K562 (cell line): ENCODE measurements at regions not wholly inside any gene's neighbourhood (a gene's known extent, or its start where the extent isn't known, plus 50 kb on each side); places are given as distances from the start of the nearest gene placed in this dataset.

ENCODE experiments used
- BCOR ChIP-seq: fragments of 450-650 bp; IDR thresholded peaks from 2 replicates; pipeline ENCODE4 v1.6.1; 2016
- BRD4 ChIP-seq: fragments of 200-600 bp; sonication (generic); IDR thresholded peaks from 2 replicates; pipeline ENCODE4 v1.6.1; 2017; ENCODE audit warnings: inconsistent platforms
- GABPA ChIP-seq: fragments of 200-800 bp; sonication (Bioruptor generic); conservative IDR thresholded peaks from 2 replicates; pipeline ENCODE4 v1.6.1; 2016; ENCODE audit warnings: low read depth, missing genetic modification characterization, missing compliant biosample characterization
- KAT2B ChIP-seq: IDR thresholded peaks from one replicate; pipeline ENCODE4 v1.6.1; 2012; ENCODE audit warnings: low read depth, mild to moderate bottlenecking, control low read depth, inconsistent platforms, low read length, moderate library complexity
- MCM5 ChIP-seq: fragments of 450-650 bp; IDR thresholded peaks from 2 replicates; pipeline ENCODE4 v1.6.1; 2016; ENCODE audit warnings: low read depth
- MEIS2 ChIP-seq: fragments of 450-650 bp; IDR thresholded peaks from 2 replicates; pipeline ENCODE4 v1.6.1; 2014; ENCODE audit warnings: mild to moderate bottlenecking; ENCODE audit not compliant: partially characterized antibody
- NRF1 ChIP-seq, 2 experiments: fragments of 450-650 bp; IDR thresholded peaks in 1 of 2; conservative IDR thresholded peaks in 1 of 2; 2 replicates each; pipeline ENCODE4 v1.6.1; 2014; ENCODE audit warnings: mild to moderate bottlenecking in 2 of 2
- RAD21 ChIP-seq, 2 experiments: fragments of 250-450 bp in 1 of 2; fragments of 450-650 bp in 1 of 2; sonication (Bioruptor Pico) in 1 of 2; formaldehyde crosslinking in 1 of 2; IDR thresholded peaks in 1 of 2; conservative IDR thresholded peaks in 1 of 2; 2 replicates each; pipeline versions ENCODE4 v1.4.0 to v1.8.0; 2020 to 2022; ENCODE audit warnings: mild to moderate bottlenecking in 2 of 2, moderate library complexity in 1 of 2
- RBM22 ChIP-seq: fragments of 200-400 bp; formaldehyde crosslinking; IDR thresholded peaks from 2 replicates; pipeline ENCODE4 v1.6.1; 2018; ENCODE audit warnings: low read length, low read depth; ENCODE audit not compliant: poor library complexity, severe bottlenecking
- TAL1 ChIP-seq: fragments of 450-650 bp; IDR thresholded peaks from 2 replicates; pipeline ENCODE4 v1.6.1; 2016; ENCODE audit warnings: mild to moderate bottlenecking
- USF2 ChIP-seq: sonication (generic); formaldehyde crosslinking; IDR thresholded peaks from 2 replicates; pipeline ENCODE4 v1.5.0; 2020; ENCODE audit warnings: missing genetic modification reagents
- ZNF175 ChIP-seq: fragments of 200-800 bp; sonication (Bioruptor generic); IDR thresholded peaks from 2 replicates; pipeline ENCODE4 v1.6.1; 2016; ENCODE audit warnings: low read depth, mild to moderate bottlenecking, missing genetic modification characterization, missing compliant biosample characterization
- ZNF644 ChIP-seq: fragments of 200-800 bp; sonication (Bioruptor generic); IDR thresholded peaks from 2 replicates; pipeline ENCODE4 v1.6.1; 2016; ENCODE audit warnings: low read depth, missing genetic modification characterization, missing compliant biosample characterization
- TF ChIP-seq, protein P1 (sequence below): fragments of 200-400 bp; formaldehyde crosslinking; IDR thresholded peaks from 2 replicates; pipeline ENCODE4 v1.6.1; 2017; ENCODE audit warnings: mild to moderate bottlenecking, low read depth, low read length, moderate library complexity
- TF ChIP-seq, protein P2 (sequence below): sonication (generic); formaldehyde crosslinking; IDR thresholded peaks from 2 replicates; pipeline ENCODE4 v1.8.1; 2023; ENCODE audit warnings: mild to moderate bottlenecking, missing genetic modification reagents, moderate library complexity
- TF ChIP-seq, protein P3 (sequence below): fragments of 450-650 bp; IDR thresholded peaks from 2 replicates; pipeline ENCODE4 v1.6.1; 2016; ENCODE audit warnings: mild to moderate bottlenecking
- TF ChIP-seq, protein P4 (sequence below): sonication (generic); formaldehyde crosslinking; IDR thresholded peaks from 2 replicates; pipeline ENCODE4 v1.9.0; 2022; ENCODE audit warnings: mild to moderate bottlenecking, missing genetic modification reagents
- TF ChIP-seq, protein P5 (sequence below): fragments of 450-650 bp; formaldehyde crosslinking; conservative IDR thresholded peaks from 2 replicates; pipeline ENCODE4 v1.4.0; 2022; ENCODE audit warnings: mild to moderate bottlenecking, missing genetic modification characterization
- TF ChIP-seq, protein P6 (sequence below): IDR thresholded peaks from 3 replicates; pipeline ENCODE4 v1.6.1; 2011; ENCODE audit warnings: borderline replicate concordance, mild to moderate bottlenecking; ENCODE audit not compliant: insufficient read length, insufficient read depth

DNA sequence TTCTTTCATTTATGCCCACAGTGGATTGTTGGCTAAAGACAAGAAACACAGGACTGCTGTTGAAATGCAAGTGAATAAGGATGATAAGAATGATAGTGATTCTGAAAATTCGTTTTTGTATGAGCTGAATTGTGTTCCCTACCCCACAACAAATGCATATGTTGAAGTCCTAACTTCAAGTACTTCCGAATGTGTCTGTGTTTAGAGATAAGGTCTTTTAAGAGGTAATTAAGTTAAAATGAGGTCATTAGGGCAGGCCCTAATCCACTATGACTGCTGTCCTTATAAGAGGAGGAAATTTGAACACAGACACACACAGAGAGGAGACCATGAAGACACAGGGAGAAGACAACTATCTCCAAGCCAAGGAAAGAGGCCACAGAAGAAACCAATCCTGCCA is 126.6 kb upstream of the ACSL4 start (continued):
- TF ChIP-seq, protein P1, sequence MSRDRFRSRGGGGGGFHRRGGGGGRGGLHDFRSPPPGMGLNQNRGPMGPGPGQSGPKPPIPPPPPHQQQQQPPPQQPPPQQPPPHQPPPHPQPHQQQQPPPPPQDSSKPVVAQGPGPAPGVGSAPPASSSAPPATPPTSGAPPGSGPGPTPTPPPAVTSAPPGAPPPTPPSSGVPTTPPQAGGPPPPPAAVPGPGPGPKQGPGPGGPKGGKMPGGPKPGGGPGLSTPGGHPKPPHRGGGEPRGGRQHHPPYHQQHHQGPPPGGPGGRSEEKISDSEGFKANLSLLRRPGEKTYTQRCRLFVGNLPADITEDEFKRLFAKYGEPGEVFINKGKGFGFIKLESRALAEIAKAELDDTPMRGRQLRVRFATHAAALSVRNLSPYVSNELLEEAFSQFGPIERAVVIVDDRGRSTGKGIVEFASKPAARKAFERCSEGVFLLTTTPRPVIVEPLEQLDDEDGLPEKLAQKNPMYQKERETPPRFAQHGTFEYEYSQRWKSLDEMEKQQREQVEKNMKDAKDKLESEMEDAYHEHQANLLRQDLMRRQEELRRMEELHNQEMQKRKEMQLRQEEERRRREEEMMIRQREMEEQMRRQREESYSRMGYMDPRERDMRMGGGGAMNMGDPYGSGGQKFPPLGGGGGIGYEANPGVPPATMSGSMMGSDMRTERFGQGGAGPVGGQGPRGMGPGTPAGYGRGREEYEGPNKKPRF = no peak
- no peak for TF ChIP-seq MCM5
- no peak for TF ChIP-seq BRD4
- TF ChIP-seq, protein P2, sequence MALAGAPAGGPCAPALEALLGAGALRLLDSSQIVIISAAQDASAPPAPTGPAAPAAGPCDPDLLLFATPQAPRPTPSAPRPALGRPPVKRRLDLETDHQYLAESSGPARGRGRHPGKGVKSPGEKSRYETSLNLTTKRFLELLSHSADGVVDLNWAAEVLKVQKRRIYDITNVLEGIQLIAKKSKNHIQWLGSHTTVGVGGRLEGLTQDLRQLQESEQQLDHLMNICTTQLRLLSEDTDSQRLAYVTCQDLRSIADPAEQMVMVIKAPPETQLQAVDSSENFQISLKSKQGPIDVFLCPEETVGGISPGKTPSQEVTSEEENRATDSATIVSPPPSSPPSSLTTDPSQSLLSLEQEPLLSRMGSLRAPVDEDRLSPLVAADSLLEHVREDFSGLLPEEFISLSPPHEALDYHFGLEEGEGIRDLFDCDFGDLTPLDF = no peak
- TF ChIP-seq ZNF175 = no peak
- no peak for TF ChIP-seq RBM22
- no peak for TF ChIP-seq GABPA (tag)
- no peak for TF ChIP-seq RAD21 (CRISPR knock-in tag; conservative IDR thresholded peaks at IDR 0.05 in 1 of 2, IDR thresholded peaks at IDR 0.05 in 1 of 2)
- peak; percentile 64 for TF ChIP-seq TAL1
- TF ChIP-seq, protein P3, sequence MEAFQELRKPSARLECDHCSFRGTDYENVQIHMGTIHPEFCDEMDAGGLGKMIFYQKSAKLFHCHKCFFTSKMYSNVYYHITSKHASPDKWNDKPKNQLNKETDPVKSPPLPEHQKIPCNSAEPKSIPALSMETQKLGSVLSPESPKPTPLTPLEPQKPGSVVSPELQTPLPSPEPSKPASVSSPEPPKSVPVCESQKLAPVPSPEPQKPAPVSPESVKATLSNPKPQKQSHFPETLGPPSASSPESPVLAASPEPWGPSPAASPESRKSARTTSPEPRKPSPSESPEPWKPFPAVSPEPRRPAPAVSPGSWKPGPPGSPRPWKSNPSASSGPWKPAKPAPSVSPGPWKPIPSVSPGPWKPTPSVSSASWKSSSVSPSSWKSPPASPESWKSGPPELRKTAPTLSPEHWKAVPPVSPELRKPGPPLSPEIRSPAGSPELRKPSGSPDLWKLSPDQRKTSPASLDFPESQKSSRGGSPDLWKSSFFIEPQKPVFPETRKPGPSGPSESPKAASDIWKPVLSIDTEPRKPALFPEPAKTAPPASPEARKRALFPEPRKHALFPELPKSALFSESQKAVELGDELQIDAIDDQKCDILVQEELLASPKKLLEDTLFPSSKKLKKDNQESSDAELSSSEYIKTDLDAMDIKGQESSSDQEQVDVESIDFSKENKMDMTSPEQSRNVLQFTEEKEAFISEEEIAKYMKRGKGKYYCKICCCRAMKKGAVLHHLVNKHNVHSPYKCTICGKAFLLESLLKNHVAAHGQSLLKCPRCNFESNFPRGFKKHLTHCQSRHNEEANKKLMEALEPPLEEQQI = no peak
- TF ChIP-seq, protein P4, sequence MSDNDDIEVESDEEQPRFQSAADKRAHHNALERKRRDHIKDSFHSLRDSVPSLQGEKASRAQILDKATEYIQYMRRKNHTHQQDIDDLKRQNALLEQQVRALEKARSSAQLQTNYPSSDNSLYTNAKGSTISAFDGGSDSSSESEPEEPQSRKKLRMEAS (CRISPR knock-in tag) = no peak
- TF ChIP-seq, protein P5, sequence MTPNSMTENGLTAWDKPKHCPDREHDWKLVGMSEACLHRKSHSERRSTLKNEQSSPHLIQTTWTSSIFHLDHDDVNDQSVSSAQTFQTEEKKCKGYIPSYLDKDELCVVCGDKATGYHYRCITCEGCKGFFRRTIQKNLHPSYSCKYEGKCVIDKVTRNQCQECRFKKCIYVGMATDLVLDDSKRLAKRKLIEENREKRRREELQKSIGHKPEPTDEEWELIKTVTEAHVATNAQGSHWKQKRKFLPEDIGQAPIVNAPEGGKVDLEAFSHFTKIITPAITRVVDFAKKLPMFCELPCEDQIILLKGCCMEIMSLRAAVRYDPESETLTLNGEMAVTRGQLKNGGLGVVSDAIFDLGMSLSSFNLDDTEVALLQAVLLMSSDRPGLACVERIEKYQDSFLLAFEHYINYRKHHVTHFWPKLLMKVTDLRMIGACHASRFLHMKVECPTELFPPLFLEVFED (CRISPR knock-in tag) = no peak
- 0 out of 2 replicates have a peak, but pooled peaks have one; percentile 19 for TF ChIP-seq BCOR
- TF ChIP-seq ZNF644 = no peak
- no peak for TF ChIP-seq USF2
- TF ChIP-seq KAT2B = no peak
- TF ChIP-seq NRF1 (conservative IDR thresholded peaks at IDR 0.05 in 1 of 2, IDR thresholded peaks at IDR 0.05 in 1 of 2) = no peak
- TF ChIP-seq MEIS2 = no peak
- TF ChIP-seq, protein P6, sequence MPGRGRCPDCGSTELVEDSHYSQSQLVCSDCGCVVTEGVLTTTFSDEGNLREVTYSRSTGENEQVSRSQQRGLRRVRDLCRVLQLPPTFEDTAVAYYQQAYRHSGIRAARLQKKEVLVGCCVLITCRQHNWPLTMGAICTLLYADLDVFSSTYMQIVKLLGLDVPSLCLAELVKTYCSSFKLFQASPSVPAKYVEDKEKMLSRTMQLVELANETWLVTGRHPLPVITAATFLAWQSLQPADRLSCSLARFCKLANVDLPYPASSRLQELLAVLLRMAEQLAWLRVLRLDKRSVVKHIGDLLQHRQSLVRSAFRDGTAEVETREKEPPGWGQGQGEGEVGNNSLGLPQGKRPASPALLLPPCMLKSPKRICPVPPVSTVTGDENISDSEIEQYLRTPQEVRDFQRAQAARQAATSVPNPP = no peak
